HG03064 (cell line): ENCODE measurements at regions not wholly inside any gene's neighbourhood (a gene's known extent, or its start where the extent isn't known, plus 50 kb on each side); places are given as distances from the start of the nearest gene placed in this dataset.
"Not testable (repeated sequence)": the region's sequence is repeated elsewhere in the genome, so short reads cannot be mapped to it uniquely, and the experiment has no call there.

Experiments used
- ATAC-seq: cut with Tn5 transposase; IDR thresholded peaks from one replicate; pipeline ENCODE4 v1.9.1; 2021; ENCODE audit warnings: low read depth; ENCODE audit not compliant: unreplicated experiment

GRCh38 chr18:33826151-33826550 lies 248.1 kb downstream of the ASXL3 start:
- ATAC-seq, result no peak

GRCh38 chr18:33821503-33821902 lies 243.5 kb downstream of the ASXL3 start:
- no peak for ATAC-seq

- ATAC-seq, result no peak
Measured at GRCh38 chr18:33820517-33821371, 242.7 kb downstream of the ASXL3 start.

- ATAC-seq, result not testable (repeated sequence)
Measured at GRCh38 chr18:33819692-33820343, 241.8 kb downstream of the ASXL3 start.

- no peak for ATAC-seq
Measured at GRCh38 chr18:33818145-33818544, 240.1 kb downstream of the ASXL3 start.

- no peak for ATAC-seq
Measured at GRCh38 chr18:33817096-33817495, 239.1 kb downstream of the ASXL3 start.

GRCh38 chr18:33814546-33814945 lies 236.5 kb downstream of the ASXL3 start:
- ATAC-seq, result no peak

- no peak for ATAC-seq
Measured at GRCh38 chr18:33812186-33812585, 234.2 kb downstream of the ASXL3 start.

GRCh38 chr18:33805592-33805991 lies 227.6 kb downstream of the ASXL3 start:
- no peak for ATAC-seq

- no peak for ATAC-seq
Measured at GRCh38 chr18:33804258-33804657, 226.2 kb downstream of the ASXL3 start.

GRCh38 chr18:33803636-33804035 lies 225.6 kb downstream of the ASXL3 start:
- ATAC-seq, result no peak

GRCh38 chr18:33802955-33803354 lies 224.9 kb downstream of the ASXL3 start:
- ATAC-seq, result no peak
